HG02759 (cell line): ENCODE measurements at regions not wholly inside any gene's neighbourhood (a gene's known extent, or its start where the extent isn't known, plus 50 kb on each side); places are given as distances from the start of the nearest gene placed in this dataset.

Source experiments
- ATAC-seq: cut with Tn5 transposase; IDR thresholded peaks from one replicate; pipeline ENCODE4 v1.9.1; 2021; ENCODE audit warnings: mild to moderate bottlenecking, moderate library complexity; ENCODE audit not compliant: unreplicated experiment

DNA sequence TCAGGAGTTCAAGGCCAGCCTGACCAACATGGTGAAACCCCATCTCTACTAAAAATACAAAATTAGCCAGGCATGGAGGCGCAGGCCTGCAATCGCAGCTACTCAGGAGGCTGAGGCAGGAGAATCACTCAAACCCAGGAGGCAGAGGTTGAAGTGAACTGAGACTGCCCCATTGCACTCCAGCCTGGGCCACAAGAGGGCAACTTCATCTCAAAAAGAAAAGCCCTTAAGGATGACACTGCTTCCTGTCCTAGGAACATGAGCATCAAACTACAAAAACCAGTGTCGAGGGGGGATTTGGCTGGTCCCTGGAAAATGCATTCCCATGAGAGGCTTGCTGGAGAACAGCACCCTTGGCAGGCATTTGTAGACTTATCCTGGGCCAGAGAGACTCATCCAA is 449.5 kb upstream of the PSMD7 start:
- ATAC-seq = no peak

DNA sequence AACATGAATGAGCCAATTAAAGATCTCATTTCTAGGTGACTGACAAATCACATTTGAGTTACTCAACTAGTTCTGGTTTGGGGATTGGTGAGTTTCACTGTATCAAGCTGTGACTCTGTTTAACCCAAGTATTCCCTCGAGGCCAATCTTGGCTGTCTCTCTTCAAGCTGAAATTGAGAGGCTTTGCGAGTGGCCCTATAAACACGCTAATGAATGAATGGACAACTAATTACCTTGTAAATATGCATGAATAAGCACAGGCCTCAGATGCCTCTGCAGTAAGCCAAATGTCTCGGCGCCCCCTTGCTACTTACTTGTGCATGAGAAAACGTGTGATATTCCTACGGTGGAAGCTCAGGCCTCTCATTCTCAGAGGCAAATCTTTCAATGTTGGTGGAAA is 450.3 kb upstream of the PSMD7 start:
- no peak for ATAC-seq

DNA sequence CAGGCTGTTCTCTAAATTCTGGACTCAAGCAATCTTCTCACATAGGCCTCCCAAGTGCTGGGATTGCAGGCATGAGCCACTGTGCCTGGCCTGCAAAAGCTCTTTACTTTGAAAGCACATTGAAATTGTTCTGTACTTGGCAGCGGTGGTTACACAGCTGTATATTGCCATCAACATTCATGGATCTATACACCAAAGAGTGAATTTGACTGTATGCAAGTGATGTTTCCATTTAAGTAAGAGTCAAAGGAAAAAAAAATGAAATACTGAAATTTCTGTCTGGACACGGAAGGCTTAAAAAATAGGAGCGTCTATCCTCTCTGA is 450.6 kb upstream of the PSMD7 start:
- ATAC-seq = no peak

DNA sequence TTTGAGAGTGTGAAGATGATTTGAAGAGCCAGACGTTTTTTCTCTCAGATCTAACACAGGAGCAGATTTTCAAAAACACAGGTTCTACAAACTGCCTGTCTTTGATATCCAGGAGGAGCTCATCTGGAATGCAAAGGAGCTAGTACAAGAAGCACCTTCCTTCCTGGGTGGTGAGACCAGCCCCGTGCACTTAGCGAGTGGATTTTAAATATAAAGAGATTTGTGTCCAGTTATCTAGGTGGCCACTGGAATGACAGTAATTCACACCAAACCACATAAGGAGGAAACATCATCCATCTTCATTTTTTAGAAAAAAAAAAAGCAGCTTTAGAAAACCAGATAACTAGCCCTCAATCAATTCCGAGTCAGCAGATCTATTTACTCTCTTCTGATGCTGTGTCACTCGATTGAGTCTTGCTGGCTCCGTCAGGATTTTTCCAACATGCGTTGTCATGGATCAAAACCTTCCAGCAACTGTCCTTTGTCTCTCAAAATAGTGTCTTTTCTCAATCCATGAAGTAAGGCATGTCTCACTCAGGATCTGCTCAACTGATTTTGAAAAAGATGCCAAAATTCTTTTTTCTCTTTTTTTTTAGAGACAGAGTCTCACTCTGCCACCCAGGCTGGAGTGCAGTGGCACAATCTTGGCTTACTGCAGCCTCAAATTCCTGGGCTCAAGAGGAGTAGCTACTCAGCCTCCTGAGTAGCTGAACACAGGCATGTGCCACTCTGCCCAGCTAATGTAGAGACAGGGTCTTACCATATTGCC is 451.2 kb upstream of the PSMD7 start:
- ATAC-seq = no peak

DNA sequence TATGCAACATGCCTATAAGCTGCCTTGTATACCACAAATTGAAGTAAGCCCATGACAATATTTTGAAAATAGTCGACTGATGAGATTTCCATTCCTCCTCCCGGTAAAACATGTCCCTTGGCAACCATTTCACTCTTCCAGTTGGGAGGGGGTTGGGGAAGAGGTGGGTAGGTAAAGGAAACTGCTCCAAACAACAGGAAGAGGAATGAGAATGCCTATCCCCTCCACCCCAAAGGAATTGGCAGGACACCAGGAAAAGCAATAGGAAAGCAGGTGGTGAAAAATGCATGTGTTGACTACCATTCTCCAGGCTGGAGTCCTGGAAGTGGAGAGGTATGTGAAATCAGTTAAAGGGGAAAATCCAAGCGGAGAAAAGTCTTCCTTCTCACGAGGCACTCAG is 455.9 kb upstream of the PSMD7 start:
- no peak for ATAC-seq

DNA sequence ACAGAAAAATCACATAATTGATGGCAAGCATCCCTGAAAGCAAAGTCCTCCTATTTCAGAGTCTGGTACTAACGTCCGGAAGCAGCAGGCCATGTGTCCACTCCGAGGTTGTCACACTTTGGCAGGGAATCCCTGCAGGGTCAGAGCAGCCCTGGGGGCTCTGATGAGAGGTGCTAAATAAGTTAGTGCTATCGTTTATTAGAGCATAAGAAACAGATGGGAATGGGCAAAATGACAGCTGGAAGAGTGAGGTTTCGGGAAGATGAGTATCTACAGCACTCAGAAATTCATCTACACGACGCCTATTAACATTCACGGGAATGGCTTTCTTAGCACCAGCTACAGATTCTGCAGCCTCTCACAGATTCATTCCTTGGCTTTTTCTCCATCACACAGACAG is 465.4 kb upstream of the PSMD7 start:
- no peak for ATAC-seq

DNA sequence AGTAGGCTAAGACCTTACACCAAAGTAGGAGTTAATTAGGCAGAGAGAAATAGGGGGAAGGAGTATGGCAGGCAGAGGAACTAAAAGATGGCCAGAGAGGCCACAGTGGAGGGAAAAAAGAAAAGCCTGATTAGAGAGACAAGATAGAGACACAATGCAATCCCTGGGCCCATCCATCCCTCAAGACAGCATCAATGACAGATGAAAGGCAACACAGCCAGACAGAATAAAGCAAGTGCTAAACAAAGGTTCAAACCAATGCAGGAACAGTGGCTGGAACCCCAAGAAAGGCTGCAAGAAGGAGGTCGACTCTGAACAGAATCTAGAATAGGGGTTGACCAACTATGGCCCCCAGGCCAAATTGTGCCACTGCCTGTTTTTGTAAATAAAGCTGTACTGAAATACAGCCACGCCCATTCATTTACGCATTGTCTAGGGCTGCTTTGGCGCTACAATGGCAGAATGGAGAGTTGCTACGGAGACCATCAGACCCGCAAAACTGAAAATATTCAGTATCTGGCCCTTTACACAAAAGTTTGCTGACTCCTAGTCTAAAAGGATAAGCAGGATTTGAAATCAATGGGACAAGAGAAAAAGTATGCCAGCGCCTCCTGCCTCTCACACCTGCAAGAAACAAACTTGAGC is 473.3 kb upstream of the PSMD7 start:
- no peak for ATAC-seq

DNA sequence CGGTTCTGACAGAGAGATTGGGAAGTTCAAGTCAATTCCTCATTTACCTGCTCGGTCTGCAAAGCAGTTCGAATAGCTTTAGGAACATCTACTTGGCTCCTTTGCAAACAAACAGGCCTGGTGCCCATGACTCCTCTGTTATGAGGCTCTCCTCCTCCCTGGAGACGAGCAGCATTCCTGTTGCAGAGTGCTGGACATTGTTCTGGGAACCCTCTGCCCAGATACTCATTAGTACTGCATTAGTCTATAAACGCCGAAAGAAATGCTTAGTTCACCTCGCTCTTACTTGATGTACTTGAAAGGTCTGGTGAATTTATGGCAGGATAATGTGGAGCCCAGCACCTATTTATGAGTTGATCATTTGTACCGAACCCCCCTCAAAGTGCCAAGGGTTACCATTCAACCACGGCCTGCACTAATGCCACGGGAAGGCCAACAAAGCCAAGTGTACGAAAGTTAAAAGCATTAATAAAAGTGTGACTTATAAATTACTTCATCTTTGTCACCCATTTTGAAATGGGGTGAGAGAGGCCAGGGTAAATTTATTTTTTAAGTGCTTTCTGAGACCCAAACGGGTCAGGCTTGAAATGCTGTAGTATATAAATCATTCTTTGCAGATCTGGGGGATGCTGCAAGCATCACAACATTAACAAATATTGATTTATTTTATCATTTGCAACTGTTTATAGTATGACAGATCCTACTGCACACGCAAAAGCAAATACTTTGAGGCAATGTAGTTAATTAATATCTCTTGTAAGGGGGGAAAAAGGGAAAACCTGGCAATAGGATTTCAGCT is 478.9 kb upstream of the PSMD7 start:
- ATAC-seq = no peak

DNA sequence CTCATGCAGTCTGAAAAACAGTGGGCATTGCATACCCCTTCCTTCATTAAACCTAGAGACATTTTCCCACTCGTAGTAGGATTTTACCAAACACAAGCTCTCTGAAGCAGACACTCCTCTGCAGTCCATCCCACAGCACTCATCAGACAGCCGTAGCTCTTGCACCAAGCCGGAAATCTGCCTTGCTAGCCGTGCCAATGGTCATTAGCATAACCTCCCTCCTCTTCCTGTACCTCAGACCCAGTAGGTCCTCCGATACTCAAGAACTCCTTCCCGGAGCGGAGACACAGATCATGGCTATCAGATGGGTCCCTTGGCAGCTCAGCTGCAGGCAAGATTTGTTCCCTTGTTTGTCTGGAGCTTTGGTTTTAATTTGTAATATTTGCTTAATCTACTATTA is 483.1 kb upstream of the PSMD7 start:
- ATAC-seq = no peak

DNA sequence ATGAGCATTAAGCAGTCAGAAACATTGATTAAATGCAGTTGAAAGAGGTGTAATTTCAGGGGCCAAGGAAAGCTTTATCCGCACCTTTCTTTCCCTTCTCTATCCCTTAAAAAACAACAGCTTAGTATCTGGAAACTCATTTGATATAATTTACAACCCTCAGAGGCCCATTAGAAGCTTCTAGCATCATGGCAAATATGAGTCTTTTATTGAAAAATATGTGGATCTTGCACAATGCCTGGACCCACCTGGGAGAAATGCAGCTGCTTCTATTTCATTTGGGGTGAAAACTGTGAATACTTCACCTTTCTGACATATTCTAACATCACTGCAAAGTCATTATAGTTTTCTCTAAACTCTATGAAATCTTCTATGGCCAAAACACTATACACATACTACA is 492.2 kb upstream of the PSMD7 start:
- ATAC-seq = no peak

DNA sequence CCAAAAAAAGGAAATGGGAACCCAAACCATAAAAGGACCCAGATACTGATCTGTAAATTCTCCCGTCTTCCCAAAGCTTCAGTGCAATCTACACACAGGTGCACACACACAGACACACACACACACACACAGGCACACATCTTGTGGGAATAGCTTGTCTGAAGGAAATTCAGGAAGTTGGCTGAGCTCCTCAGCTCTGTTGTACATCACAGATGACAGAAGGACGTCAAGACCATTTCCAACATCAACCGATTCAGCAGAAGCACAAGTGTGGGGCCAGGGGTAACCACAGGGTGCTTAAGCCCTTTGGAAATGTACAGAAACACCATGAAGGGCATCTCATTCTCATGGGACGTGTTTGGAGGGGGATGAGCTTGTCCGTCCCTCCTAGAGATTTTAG is 498.1 kb upstream of the PSMD7 start:
- ATAC-seq = no peak

DNA sequence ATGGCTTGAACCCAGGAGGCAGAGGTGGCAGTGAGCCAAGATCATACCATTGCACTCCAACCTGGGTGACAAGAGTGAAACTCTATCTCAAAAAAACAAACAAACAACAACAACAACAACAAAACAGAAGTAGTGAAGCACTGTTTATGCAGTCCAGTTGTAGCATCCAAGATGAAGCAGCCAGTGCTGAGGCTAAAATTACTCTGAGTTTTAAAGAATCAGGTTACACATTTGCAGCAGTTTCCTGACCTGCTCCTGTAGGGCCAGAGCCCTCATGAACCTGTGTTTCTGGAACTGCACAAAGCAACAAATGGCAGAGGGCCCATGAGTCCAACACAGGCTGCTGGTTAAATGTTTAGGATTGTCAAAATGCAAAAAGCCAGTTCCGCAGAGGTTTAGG is 499.5 kb upstream of the PSMD7 start:
- no peak for ATAC-seq

DNA sequence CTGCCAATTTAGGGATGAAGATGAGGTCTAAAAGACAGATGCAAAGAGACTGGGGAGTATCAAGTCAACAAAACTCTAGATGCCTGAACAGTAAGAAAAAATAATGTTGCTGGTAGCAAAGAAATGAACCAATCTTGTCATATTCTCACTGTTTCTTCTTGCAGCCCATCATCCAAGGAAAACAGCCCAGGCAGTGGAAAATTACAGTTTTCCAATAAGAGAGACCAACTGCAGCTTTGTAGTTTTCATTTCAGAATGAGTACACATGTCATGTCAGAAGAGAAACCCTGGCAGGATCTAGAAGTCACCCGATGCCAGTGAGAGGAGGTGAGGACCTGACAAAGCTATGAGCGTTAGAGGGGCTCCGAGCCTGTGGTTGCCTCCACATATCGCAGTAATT is 500.4 kb upstream of the PSMD7 start:
- no peak for ATAC-seq

DNA sequence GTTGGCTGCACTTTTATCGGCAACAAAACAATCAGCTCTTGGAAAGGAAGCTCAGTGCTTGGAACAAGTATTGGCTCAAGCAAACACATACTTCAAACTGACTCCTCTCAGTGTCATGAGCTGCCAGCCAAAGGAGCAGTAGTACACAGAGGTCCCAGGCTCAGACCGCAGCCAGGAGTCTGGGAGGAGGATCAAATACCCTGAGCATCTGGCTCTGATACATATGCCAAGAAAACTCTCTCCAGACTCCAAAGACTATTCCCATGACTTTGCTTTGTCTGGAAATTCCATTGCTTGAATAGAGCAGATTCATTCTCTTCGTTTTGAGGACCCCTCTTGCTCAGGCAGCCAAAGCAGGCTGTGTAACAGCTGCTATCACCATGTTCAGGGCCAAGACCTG is 501.6 kb upstream of the PSMD7 start:
- no peak for ATAC-seq

DNA sequence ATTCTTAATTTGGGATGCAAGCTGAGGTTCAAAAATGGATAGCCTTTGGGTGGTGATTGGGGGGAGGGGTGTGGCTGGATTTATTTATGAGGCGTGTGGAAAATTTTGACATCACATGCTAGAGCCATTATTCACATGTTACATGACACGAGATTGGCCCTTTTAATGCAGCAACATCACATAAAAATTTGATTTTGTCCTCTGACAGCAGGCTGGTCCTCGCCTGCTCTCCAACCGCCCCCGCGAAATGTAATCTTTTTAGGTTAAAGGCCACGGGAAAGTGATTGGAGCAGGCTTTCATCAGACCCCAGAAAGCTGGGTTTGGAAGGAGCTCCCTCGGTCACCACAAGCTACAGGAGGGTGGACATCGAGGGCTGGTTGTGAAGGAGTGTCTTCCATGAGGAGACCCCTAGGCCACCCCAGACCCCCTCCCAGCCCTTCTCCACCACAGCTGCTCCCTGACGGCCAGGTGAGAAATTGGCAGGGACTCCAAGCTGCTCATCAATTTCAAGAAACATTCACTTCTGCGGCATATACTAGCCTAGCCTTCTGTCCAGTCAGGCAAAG is 502.7 kb upstream of the PSMD7 start:
- ATAC-seq = no peak

DNA sequence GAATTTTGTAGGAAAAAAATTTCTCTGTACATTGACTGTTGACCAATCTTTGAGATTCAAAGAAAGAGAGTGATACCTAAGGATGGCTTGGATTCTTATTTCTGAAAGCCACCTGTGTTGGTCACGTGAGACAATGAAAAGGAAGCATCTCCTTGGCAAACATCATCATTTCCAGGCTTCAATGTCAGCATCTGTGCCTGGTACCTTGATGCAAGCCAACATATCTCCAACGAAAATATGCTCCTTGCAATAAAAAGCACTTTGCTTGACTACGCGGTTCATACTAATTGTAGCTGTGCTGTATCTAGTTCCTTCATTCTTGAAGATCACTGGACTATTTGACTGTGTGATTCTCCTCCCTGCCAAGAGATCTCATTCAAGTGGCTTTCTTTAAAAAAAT is 503.4 kb upstream of the PSMD7 start:
- ATAC-seq = no peak

DNA sequence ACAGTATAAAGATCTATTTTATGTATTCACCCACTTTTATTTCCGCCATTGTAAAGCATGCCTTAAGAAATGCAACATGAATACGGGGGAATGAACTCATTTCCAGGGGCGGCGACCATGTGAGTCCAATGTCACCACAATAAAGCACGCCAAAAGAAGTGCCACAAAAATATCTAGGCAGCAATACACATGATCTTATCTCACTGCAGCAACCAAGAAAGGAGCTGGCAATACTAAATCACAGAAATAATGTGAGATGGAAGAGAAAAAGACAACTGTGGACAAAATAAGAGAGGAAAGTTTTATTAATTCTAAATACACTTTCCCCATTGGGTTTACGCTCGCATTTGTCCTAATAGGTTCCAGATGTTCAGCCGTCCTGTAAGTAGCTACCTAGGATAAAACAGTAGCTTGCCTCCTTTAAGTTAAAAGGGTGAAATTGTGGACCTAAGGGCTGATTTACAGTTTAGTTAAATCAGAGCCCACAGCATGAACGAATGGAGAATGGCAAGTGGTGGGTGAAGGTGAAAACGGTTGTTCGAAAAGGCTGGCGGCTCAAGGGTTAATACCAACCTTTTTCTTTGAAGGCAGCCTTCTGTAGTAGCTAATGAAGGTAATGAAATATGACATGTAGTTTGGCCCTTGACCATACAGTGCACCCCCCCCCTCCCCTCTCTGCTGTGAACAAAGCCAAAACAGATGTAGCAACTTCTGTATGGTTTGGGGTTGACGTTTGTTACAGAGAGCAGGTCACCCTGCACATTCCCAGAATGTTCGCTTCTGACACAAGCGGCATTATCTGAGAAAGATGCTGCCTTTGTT is 504.2 kb upstream of the PSMD7 start:
- ATAC-seq = no peak

DNA sequence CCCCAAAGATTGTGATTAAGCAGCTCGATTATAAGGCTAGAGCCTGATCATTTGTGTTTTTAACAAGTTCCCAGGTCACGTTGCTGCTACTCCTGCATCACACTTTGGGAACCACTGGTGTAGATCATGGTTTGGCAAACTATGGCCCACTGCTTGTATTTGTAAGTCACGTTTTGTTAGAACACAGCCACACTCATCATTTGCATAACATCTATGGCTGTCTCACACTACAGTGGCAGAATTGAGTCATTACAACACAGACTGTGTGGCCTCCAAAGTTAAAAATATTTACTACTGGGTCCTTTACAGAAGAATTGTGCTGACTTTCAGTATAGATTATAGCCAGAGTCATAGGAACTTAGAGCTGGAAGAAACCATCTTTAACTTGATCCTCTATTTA is 515.3 kb upstream of the PSMD7 start:
- ATAC-seq = no peak

DNA sequence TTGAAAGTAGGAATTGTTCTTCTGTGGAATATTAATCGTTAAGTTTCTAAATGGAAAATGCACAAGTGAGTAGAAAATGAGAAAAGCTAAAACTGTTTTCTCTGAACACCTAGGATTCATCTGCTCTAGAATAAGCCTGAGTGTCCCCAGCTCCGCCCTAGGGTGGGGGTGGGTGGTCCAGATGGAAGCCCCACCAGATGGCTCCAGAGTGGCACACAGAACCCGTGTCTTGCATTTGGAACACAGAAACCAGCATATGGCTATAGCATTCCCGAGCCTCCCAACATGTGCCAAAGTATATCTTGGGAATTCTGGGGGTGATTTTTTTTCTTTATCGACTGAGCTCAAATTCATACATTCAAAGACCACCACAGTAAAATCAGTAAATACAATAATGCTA is 517.7 kb upstream of the PSMD7 start:
- ATAC-seq = no peak

DNA sequence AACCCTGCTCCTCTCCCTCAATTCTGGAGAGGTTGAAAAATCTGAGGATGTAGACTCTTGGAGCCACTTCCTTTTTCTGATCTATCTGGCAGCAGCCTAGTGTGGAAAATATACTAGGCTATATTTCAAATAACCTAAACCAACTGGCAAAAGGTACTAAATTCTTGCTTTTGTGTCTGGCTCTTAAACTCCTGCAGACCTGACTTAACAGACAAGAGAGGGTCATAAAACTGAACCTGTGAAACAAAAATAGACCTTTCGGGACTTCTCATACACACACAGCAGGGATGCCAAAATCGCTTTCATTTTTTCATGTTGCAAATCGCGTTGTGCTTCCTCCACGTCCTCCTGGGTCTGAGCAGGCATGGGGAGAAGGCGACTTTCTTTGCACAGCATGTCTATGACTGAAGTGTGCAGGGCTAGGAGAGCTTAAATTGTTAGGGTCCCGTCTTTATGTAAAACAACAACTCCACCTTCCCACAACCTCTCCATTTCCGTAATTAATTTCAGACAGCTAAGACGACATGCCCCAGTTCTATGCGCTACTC is 520.7 kb upstream of the PSMD7 start:
- ATAC-seq = no peak
